Peyer's patch (tissue), 4 donors: ENCODE measurements at regions not wholly inside any gene's neighbourhood (a gene's known extent, or its start where the extent isn't known, plus 50 kb on each side); places are given as distances from the start of the nearest gene placed in this dataset.

Experiments
- DNase-seq, 3 donors: peaks; one replicate each; pipeline ENCODE4 v3.0.0-alpha.2; 2017 to 2019
- H3K27ac ChIP-seq, 4 donors: fragments of 200-600 bp; sonication (generic); one replicate each; pipeline ENCODE4 v1.5.1; 2016 to 2019
- H3K27me3 ChIP-seq, 2 donors: fragments of 200-600 bp; sonication (generic); one replicate each; pipeline ENCODE4 v1.5.1; 2019
- H3K36me3 ChIP-seq, 3 donors: fragments of 200-600 bp; sonication (generic); one replicate each; pipeline ENCODE4 v1.5.1; 2016 to 2019
- H3K4me1 ChIP-seq, 4 donors: fragments of 200-600 bp; sonication (generic); one replicate each; pipeline ENCODE4 v1.5.1; 2016 to 2019
- H3K4me3 ChIP-seq, 4 donors: fragments of 200-600 bp; sonication (generic); 1 replicate in 3 of 4; 2 replicates in 1 of 4; pipeline ENCODE4 v1.5.1; 2016 to 2019; ENCODE audit warnings: mild to moderate bottlenecking in 1 of 4
- H3K9me3 ChIP-seq, 4 donors: fragments of 200-600 bp; sonication (generic); one replicate each; pipeline ENCODE4 v1.5.1; 2016 to 2019; ENCODE audit warnings: mild to moderate bottlenecking in 1 of 4
- CTCF ChIP-seq, 6 experiments: fragments of 450-650 bp in 4 of 6; fragments of 200-600 bp in 2 of 6; sonication (generic) in 1 of 6; IDR thresholded peaks; one replicate each; pipeline ENCODE4 v1.5.1; 2017 to 2019; ENCODE audit warnings: antibody characterized with exemption in 6 of 6, mild to moderate bottlenecking in 3 of 6, moderate library complexity in 1 of 6
- POLR2A ChIP-seq, 2 donors: fragments of 450-650 bp; IDR thresholded peaks; one replicate each; pipeline ENCODE4 v1.5.1; 2017; ENCODE audit warnings: antibody characterized with exemption in 2 of 2, mild to moderate bottlenecking in 2 of 2, moderate library complexity in 2 of 2

DNA sequence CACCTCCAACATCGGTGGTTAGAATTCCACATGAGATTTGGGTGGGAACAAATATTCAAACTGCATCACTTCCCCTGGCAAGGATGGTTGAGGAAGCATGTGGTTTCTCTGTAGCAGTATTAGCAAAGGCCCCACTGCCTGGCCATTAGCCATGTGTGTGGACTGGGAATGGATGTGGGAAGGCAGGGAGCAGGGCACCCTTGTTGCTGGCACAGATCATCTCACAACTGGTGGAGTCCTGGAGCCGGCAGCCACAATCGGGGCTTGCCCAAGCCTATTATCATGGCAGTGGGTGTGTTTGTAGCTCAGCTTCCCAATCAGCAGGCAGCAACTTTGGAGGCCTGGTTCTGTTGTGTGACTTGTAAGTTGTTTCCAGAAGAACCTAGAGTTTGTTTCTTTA lies 391.9 kb downstream of the DLEU7 start:
- Histone ChIP-seq H3K36me3 (no peaks in the 10 kb centered on the region), H3K9me3 (no peaks in the 10 kb centered on the region), H3K4me3 (no peak overlapping the region), H3K27me3 (no peaks in the 10 kb centered on the region), H3K27ac (no peak overlapping the region), H3K4me1 (no peaks in the 10 kb centered on the region)
- no peak for TF ChIP-seq CTCF (IDR thresholded peaks at IDR 0.05)
- TF ChIP-seq POLR2A (IDR thresholded peaks at IDR 0.05), result no peak
- no peak for DNase-seq

DNA sequence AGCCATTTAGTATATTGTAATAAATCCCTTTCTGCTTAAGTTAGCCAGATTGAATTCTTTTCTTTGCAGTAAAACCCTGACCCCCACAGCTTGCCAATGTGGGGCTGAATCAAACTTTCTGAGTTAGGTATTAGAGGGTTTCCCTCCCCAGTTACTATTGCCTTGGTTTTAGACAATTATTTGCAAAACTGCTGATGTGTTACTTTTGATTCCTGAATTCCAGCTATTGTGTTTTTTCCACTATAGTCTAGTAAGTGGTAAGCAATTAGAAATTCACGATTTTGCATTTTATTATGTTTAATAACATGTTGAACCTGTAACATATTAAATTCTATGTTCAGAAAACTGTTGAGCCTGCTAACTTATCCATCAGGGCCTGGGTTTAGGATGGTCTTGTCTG lies 391.5 kb downstream of the DLEU7 start:
- Histone ChIP-seq H3K9me3 (no peaks in the 10 kb centered on the region), H3K4me3 (no peak overlapping the region), H3K27ac (no peak overlapping the region), H3K36me3 (no peaks in the 10 kb centered on the region), H3K4me1 (no peaks in the 10 kb centered on the region), H3K27me3 (no peaks in the 10 kb centered on the region)
- no peak for TF ChIP-seq CTCF (IDR thresholded peaks at IDR 0.05)
- no peak for TF ChIP-seq POLR2A (IDR thresholded peaks at IDR 0.05)
- no peak for DNase-seq

GRCh38 chr13:50452756-50453155 lies 390.7 kb downstream of the DLEU7 start:
- Histone ChIP-seq H3K27me3 (no peaks in the 10 kb centered on the region), H3K9me3 (no peaks in the 10 kb centered on the region), H3K4me3 (no peak overlapping the region), H3K36me3 (no peaks in the 10 kb centered on the region), H3K27ac (no peak overlapping the region), H3K4me1 (no peaks in the 10 kb centered on the region)
- DNase-seq, result no peak
- TF ChIP-seq POLR2A (IDR thresholded peaks at IDR 0.05) (no peak), CTCF (IDR thresholded peaks at IDR 0.05) (no peak)

- Histone ChIP-seq H3K9me3 (no peaks in the 10 kb centered on the region), H3K27me3 (no peaks in the 10 kb centered on the region), H3K4me1 (no peaks in the 10 kb centered on the region), H3K27ac (no peak overlapping the region), H3K36me3 (no peaks in the 10 kb centered on the region), H3K4me3 (no peak overlapping the region)
- DNase-seq, result no peak
- no peak for TF ChIP-seq POLR2A (IDR thresholded peaks at IDR 0.05)
- TF ChIP-seq CTCF (IDR thresholded peaks at IDR 0.05), result no peak
Observed at GRCh38 chr13:50453188-50453587, 390.3 kb downstream of the DLEU7 start.

GRCh38 chr13:50456111-50456510 lies 387.4 kb downstream of the DLEU7 start:
- DNase-seq, result no peak
- no peak overlapping the region for H3K4me3 ChIP-seq
- no peaks in the 10 kb centered on the region for H3K36me3 ChIP-seq
- no peaks in the 10 kb centered on the region for H3K27me3 ChIP-seq
- no peak for TF ChIP-seq POLR2A (IDR thresholded peaks at IDR 0.05)
- TF ChIP-seq CTCF (IDR thresholded peaks at IDR 0.05), result no peak
- H3K27ac ChIP-seq, result no peak overlapping the region
- no peaks in the 10 kb centered on the region for H3K4me1 ChIP-seq
- no peaks in the 10 kb centered on the region for H3K9me3 ChIP-seq
